ENCODE measurements at regions not wholly inside any gene's neighbourhood (a gene's known extent, or its start where the extent isn't known, plus 50 kb on each side); places are given as distances from the start of the nearest gene placed in this dataset.
"Not testable (repeated sequence)": the region's sequence is repeated elsewhere in the genome, so short reads cannot be mapped to it uniquely, and the experiment has no call there.

GRCh38 chr20:53723045-53723444, 129.4 kb upstream of the ZNF217 start:
- CTCF ChIA-PET: no interaction called here
- Mint-ChIP-seq H3K36me3 (peaks cover 3% of the 10 kb centered on the region), H3K27me3 (peaks cover 4% of the 10 kb centered on the region)

GRCh38 chr20:53722515-53723036, 128.9 kb upstream of the ZNF217 start:
- no peaks in the 10 kb centered on the region for H3K9me3 Mint-ChIP-seq
- H3K36me3 Mint-ChIP-seq: peaks cover 3% of the 10 kb centered on the region
- peaks cover 14% of the 10 kb centered on the region for H3K4me1 Mint-ChIP-seq
- peaks cover 4% of the 10 kb centered on the region for H3K27me3 Mint-ChIP-seq
- CTCF ChIA-PET: no interaction called here
- H3K4me3 Mint-ChIP-seq: no peak overlapping the region
- no peak for DNase-seq
- no peak overlapping the region for H3K27ac Mint-ChIP-seq

More at GRCh38 chr20:53723045-53723444, 129.4 kb upstream of the ZNF217 start:
- H3K4me1 Mint-ChIP-seq: peaks cover 16% of the 10 kb centered on the region
- H3K9me3 Mint-ChIP-seq: no peaks in the 10 kb centered on the region
- no peak overlapping the region for H3K4me3 Mint-ChIP-seq
- DNase-seq: no peak
- no peak overlapping the region for H3K27ac Mint-ChIP-seq

GRCh38 chr20:53721445-53721963, 127.9 kb upstream of the ZNF217 start:
- DNase-seq, H3K9me3 Mint-ChIP-seq, H3K36me3 Mint-ChIP-seq, H3K27me3 Mint-ChIP-seq, H3K27ac Mint-ChIP-seq, H3K4me3 Mint-ChIP-seq: not testable (repeated sequence)
- peaks cover 14% of the 10 kb centered on the region for H3K4me1 Mint-ChIP-seq
- CTCF ChIA-PET: interaction anchor here (0.6 kb wide), 1 partner anchor 178 kb away, joined by 3 read pairs; no protein-coding TSS in a partner anchor

GRCh38 chr20:53719171-53719803, 125.6 kb upstream of the ZNF217 start:
- H3K4me3 Mint-ChIP-seq, H3K9me3 Mint-ChIP-seq, H3K36me3 Mint-ChIP-seq, H3K27me3 Mint-ChIP-seq, DNase-seq, H3K27ac Mint-ChIP-seq: not testable (repeated sequence)
- CTCF ChIA-PET: interaction anchor here (1.2 to 2.2 kb wide), 3 partner anchors 11 to 343 kb away, joined by 3 to 7 read pairs (median 3); no protein-coding TSS in a partner anchor
- peaks cover 14% of the 10 kb centered on the region for H3K4me1 Mint-ChIP-seq

GRCh38 chr20:53718142-53719021, 124.7 kb upstream of the ZNF217 start:
- H3K27me3 Mint-ChIP-seq: no peaks in the 10 kb centered on the region
- CTCF ChIA-PET: interaction anchor here (1.2 to 2.2 kb wide), 3 partner anchors 18 to 344 kb away, joined by 3 to 7 read pairs (median 3); no protein-coding TSS in a partner anchor
- H3K9me3 Mint-ChIP-seq: no peaks in the 10 kb centered on the region
- no peak overlapping the region for H3K4me3 Mint-ChIP-seq
- peaks cover 15% of the 10 kb centered on the region for H3K4me1 Mint-ChIP-seq
- no peak for DNase-seq
- no peak overlapping the region for H3K27ac Mint-ChIP-seq
- H3K36me3 Mint-ChIP-seq: peaks cover 3% of the 10 kb centered on the region

GRCh38 chr20:53716395-53716794, 122.8 kb upstream of the ZNF217 start:
- Mint-ChIP-seq H3K36me3 (peaks cover 3% of the 10 kb centered on the region), H3K4me3 (no peak overlapping the region), H3K9me3 (no peaks in the 10 kb centered on the region), H3K27me3 (no peaks in the 10 kb centered on the region), H3K27ac (no peak overlapping the region), H3K4me1 (peaks cover 17% of the 10 kb centered on the region)
- DNase-seq: no peak
- CTCF ChIA-PET: no interaction called here

GRCh38 chr20:53714524-53714923, 120.9 kb upstream of the ZNF217 start:
- no peak for DNase-seq
- H3K27ac Mint-ChIP-seq: no peak overlapping the region

GRCh38 chr20:53713328-53714056, 119.9 kb upstream of the ZNF217 start:
- Mint-ChIP-seq H3K27me3 (no peaks in the 10 kb centered on the region), H3K9me3 (no peaks in the 10 kb centered on the region), H3K36me3 (no peaks in the 10 kb centered on the region), H3K27ac (no peak overlapping the region), H3K4me1 (peaks cover 27% of the 10 kb centered on the region), H3K4me3 (no peak overlapping the region)
- DNase-seq: no peak
- CTCF ChIA-PET: no interaction called here

More at GRCh38 chr20:53714524-53714923, 120.9 kb upstream of the ZNF217 start:
- no peaks in the 10 kb centered on the region for H3K27me3 Mint-ChIP-seq
- H3K9me3 Mint-ChIP-seq: no peaks in the 10 kb centered on the region
- H3K4me3 Mint-ChIP-seq: no peak overlapping the region
- CTCF ChIA-PET: no interaction called here
- no peaks in the 10 kb centered on the region for H3K36me3 Mint-ChIP-seq
- peaks cover 17% of the 10 kb centered on the region for H3K4me1 Mint-ChIP-seq

GRCh38 chr20:53712212-53712977, 118.8 kb upstream of the ZNF217 start:
- peaks cover 38% of the 10 kb centered on the region for H3K4me1 Mint-ChIP-seq
- CTCF ChIA-PET: interaction anchor here (1.5 kb wide), 1 partner anchor 133 kb away, joined by 4 read pairs; no protein-coding TSS in a partner anchor
- no peaks in the 10 kb centered on the region for H3K36me3 Mint-ChIP-seq
- DNase-seq: no peak
- no peak overlapping the region for H3K27ac Mint-ChIP-seq
- no peaks in the 10 kb centered on the region for H3K27me3 Mint-ChIP-seq
- H3K4me3 Mint-ChIP-seq: no peak overlapping the region
- H3K9me3 Mint-ChIP-seq: no peaks in the 10 kb centered on the region

- CTCF ChIA-PET: interaction anchor here (0.7 to 1.5 kb wide), 3 partner anchors 76 to 228 kb away, joined by 3 to 4 read pairs (median 3); no protein-coding TSS in a partner anchor
Measured at GRCh38 chr20:53711333-53712211, 117.9 kb upstream of the ZNF217 start.

GRCh38 chr20:53708129-53708968, 114.7 kb upstream of the ZNF217 start:
- CTCF ChIA-PET: interaction anchor here (0.9 to 2.6 kb wide), 11 partner anchors 11 to 207 kb away, joined by 3 to 15 read pairs (median 4); no protein-coding TSS in a partner anchor
- Mint-ChIP-seq H3K9me3 (no peaks in the 10 kb centered on the region), H3K27ac (peak overlapping the region; percentile 95), H3K27me3 (no peaks in the 10 kb centered on the region), H3K36me3 (no peaks in the 10 kb centered on the region), H3K4me3 (peak overlapping the region; percentile 29), H3K4me1 (peaks cover 61% of the 10 kb centered on the region)
- peak; percentile 55 for DNase-seq

More at GRCh38 chr20:53711333-53712211, 117.9 kb upstream of the ZNF217 start:
- Mint-ChIP-seq H3K9me3 (no peaks in the 10 kb centered on the region), H3K27me3 (no peaks in the 10 kb centered on the region), H3K4me1 (peaks cover 47% of the 10 kb centered on the region), H3K36me3 (no peaks in the 10 kb centered on the region), H3K4me3 (no peak overlapping the region), H3K27ac (no peak overlapping the region)
- no peak for DNase-seq

Measured in activated naive CD4-positive, alpha-beta T cell treated with anti-CD3 and anti-CD28 coated beads, Interleukin-2, amount 10 ng/mL, durations not matched to agents 7 days and 5 days (primary cell).